A204.1 (cell line): ENCODE measurements at regions not wholly inside any gene's neighbourhood (a gene's known extent, or its start where the extent isn't known, plus 50 kb on each side); places are given as distances from the start of the nearest gene placed in this dataset.
"Not testable (repeated sequence)": the region's sequence is repeated elsewhere in the genome, so short reads cannot be mapped to it uniquely, and the experiment has no call there.

Experiments used
- FAIRE-seq: peaks from 2 replicates; lab custom pipeline; 2012; peaks lifted over from hg19 to GRCh38; lab: Jason Lieb, UNC

GRCh38 chr14:82994547-82994946 lies 1460.9 kb upstream of the SEL1L start:
- not testable (repeated sequence) for FAIRE-seq

DNA sequence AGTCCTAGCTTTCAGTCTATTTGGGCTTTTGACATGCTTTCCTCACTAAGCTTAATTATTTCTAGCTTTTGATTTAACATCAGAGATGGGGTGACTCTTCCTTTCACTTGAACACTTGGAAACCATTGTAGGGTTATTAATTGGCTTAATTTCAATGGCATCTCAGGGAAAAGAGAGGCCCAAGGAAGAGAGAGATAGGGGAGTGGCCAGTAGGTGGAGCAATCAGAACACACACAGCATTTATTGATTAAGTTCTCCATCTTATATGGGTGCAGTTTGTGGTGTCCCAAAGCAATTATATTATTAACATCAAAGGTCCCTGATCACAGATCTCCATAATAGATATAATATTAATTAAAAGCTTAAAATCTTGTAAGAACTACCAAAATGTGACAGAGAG lies 1466.1 kb upstream of the SEL1L start:
- FAIRE-seq, result no peak

GRCh38 chr14:83004456-83005006 lies 1470.9 kb upstream of the SEL1L start:
- FAIRE-seq, result no peak

DNA sequence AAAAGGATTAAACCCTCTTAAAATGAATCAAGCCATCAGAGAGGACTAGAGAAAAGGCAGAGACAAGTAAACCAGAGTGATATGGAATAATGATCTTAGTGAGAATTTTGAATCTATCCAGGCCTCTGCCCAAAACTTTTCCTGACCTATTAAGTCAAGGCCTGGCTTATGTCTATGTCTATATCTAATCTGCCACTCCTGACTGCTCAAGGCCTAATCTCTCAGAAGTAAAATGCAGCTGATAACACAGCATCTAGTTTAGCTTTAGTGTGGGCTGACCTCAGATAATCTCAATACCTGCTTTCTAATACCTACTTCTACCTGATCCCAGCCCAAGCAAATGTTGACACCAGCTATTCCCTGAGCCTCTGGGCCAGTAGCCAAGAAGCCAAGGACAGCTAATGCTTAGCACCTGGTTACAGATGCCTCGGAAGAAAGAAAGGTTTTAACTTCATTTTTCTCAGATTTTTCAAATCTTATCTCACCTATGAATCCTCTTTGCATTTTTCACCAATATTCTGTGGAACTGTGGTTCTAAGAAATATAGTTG lies 1472.5 kb upstream of the SEL1L start:
- FAIRE-seq, result no peak

DNA sequence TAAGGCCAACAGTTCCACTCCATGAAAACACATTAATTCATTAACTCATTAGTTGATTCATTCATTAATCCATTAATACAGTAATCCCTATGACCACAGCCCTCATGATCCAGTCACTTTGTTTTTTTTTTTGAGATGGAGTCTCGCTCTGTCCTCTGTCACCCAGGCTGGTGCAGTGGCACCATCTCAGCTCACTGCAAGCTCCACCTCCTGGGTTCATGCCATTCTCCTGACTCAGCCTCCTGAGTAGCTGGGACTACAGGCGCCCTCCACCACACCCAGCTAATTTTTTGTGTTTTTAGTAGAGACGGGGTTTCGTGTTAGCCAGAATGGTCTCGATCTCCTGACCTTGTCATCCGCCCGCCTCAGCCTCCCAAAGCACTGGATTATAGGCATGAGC lies 1473.4 kb upstream of the SEL1L start:
- FAIRE-seq, result not testable (repeated sequence)

GRCh38 chr14:83007641-83008225 lies 1474.1 kb upstream of the SEL1L start:
- FAIRE-seq, result no peak

- FAIRE-seq, result no peak
These were observed 1483.6 kb upstream of the SEL1L start for GRCh38 chr14:83017296-83017695.

DNA sequence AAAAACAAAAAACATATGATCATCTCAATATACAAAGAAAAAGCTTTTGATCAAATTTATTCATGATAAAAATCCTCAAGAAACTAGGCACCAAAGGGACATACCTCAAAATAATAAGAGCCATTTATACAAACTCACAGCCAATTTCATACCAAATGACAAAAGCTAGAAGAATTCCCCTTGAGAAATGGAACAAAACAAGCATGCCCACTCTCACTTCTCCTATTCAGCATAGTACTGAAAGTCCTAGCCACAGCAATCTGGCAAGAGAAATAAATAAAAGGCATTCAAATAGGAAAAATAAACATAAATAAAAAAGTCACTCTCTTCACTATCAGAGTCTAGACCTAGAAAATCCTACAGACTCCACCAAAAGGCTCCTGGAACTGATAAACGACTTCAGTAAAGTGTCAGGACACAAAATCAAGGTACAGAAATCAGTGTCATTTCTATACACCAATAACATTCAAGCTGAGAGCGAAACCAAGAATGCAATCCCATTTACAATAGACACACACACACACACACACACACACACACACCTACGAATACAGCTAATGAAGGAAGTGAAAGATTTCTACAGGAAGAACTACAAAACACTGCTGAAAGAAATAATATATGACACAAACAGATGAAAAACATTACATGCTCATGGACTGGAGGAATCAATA lies 1486.2 kb upstream of the SEL1L start:
- FAIRE-seq, result no peak

DNA sequence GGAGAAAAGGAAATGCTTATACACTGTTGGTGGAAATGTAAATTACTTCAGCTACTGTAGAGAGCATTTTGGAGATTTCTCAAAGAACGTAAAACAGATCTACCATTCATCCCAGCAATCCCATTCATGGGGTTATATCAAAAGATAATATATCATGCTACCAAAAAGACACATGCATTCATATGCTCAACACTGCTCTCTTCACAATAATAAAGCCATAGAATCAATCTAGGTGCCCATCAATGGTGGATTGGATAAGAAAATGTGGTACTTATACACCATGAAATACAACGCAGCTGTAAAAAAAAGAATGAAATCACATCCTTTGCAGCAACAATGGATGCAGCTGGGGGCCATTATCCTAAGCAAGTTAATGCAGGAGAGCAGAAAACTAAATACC lies 1487.7 kb upstream of the SEL1L start:
- no peak for FAIRE-seq

- FAIRE-seq, result no peak
These were observed 1489.7 kb upstream of the SEL1L start for GRCh38 chr14:83023369-83023768.

DNA sequence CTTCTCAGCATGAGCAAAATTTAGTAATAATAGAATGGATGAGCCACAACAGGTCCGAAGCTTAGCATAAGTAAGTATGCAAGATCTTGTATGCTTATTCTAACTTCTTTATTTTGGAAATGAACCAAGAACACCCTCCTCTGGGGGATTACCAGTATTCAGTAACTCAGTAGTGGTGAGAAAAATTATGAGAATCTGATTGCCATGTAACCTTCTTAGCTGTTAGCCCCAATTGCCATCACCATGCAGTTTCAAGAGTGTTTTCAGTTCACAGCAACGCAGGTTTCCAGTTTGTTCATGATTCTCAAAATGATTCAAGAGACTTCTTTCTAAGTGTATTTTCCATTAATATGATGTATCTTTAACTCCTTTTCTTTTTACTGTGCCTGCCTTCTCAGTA lies 1507.6 kb upstream of the SEL1L start:
- FAIRE-seq, result no peak

DNA sequence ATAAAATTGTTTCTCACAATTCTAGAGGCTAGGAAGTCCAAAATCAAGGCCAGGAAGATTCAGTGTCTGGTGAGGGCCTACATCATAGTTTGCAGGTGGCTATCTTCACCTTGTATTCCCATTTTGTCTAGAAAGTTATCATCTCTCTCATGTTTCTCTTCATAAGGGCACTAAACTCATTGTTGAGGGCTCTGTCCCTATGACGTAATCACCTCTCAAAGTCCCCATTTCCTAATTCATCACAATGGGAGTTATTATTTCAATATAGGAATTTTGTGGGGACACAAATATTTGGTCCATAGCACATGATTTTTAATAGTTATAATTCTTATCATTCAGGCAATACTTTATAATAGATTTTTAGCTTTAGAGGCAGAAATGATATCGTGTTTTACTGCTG lies 1509.2 kb upstream of the SEL1L start:
- no peak for FAIRE-seq

GRCh38 chr14:83044001-83044400 lies 1510.3 kb upstream of the SEL1L start:
- FAIRE-seq, result no peak

- no peak for FAIRE-seq
These were observed 1513.6 kb upstream of the SEL1L start for GRCh38 chr14:83047059-83047830.

DNA sequence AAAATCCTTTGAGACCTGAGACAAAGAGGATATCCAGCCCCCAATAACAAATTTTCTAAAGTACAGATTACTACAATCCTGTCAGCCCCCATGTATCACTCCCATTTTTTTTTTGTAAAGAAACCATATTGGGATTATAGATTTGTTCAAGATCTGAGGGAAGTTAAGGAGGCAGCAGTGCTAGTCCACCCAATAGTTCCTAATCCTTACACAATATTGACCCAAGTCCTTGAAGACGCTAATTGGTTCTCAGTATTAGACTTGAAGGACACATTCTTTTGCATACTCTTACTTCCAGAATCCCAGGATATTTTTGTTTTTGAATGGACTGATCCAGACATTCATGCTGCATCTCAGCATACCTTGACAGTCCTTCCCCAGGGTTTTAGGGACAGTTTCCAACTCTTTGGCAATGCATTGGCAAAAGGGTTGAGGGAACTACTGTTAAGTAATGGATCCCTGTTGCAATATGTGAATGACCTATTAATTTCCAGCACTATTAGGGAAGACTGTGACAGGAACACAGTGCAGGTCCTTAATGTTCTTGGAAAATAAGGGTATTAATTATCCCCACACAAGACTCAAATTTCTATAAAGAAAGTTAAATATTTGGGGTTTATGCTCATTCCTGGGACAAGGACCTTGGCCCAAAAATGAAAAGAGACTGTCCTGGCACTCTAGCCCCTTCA lies 1519.5 kb upstream of the SEL1L start:
- no peak for FAIRE-seq

DNA sequence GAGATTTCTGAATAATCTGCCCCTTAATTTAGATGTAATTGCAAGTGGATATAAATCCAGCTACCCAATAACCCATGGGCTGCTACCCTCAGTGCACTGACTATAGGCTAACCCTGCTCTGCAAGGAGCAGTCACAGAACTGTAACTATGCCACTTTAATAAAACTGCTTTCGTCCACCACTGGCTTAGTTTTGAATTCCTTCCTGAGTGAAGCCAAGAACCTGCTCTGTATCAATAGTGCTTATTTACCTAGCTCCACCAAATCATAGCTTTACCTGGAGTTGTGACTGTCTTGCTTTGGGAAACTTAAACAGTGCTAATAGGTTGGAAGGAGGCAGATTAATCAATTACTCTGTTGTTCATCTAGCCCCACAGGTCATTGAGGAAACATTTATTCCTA lies 1524.4 kb upstream of the SEL1L start:
- no peak for FAIRE-seq

- no peak for FAIRE-seq
These were observed 1538.3 kb upstream of the SEL1L start for GRCh38 chr14:83071888-83072501.

DNA sequence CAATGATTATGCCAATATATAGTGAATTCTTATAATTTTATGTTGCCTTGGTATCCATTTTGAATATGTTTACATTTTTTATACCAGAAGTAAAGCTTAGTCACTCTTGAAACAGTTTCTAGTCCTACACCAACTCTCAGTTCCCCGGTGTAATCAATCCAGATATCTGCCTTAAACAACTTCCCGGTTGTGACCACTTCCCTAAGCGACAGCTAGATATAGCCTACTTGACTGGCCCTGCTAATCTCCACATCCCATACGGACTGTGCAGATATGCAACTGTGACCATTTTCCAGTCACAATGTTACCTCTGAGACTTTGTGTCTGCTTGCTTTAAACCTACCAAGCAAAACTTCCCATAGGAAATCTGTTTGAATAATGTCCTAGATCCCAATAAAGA lies 1551.5 kb upstream of the SEL1L start:
- FAIRE-seq, result no peak

DNA sequence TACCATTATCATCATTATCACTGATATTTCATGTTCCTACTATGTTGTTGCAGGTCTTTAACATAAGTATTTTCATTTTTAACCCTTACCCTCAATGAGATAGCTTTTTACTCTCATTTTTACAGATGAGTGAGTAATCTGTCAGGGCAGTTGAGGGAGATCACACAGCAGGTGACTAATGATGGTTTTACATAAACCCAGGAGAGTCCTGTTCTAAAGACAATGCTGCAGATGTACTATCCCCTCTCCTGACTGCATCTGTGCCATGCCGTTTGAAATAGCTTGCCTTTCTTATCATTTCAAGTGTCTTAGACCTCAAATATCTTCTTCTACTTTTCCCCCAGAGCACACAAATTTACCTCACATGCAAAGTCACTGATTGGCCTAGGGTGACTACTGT lies 1552.1 kb upstream of the SEL1L start:
- FAIRE-seq, result no peak

GRCh38 chr14:83091991-83092956 lies 1558.6 kb upstream of the SEL1L start:
- not testable (repeated sequence) for FAIRE-seq

- no peak for FAIRE-seq
These were observed 1562.4 kb upstream of the SEL1L start for GRCh38 chr14:83096092-83096491.
